MCF 10A (cell line): ENCODE measurements at regions not wholly inside any gene's neighbourhood (a gene's known extent, or its start where the extent isn't known, plus 50 kb on each side); places are given as distances from the start of the nearest gene placed in this dataset.

Experiments
- BruUV-seq: library from RNA; stranded (reverse); fragments of 400-500 nt; replicated peaks from 2 replicates; lab custom pipeline; 2021; lab: Mats Ljungman, UMichigan
- CTCF ChIA-PET: fragments of 300-600 bp; sonication (Branson Sonifier 250); formaldehyde crosslinking; extraction: SDS; loops from one replicate; lab custom pipeline; 2021; ENCODE audit warnings: antibody characterized with exemption, inconsistent platforms; lab: Yijun Ruan, JAX
- POLR2A ChIA-PET: fragments of 300-600, 350-650 bp; sonication (Branson Sonifier 250); formaldehyde crosslinking; extraction: SDS; loops from one replicate; lab custom pipeline; 2020; ENCODE audit warnings: antibody characterized with exemption, inconsistent platforms; lab: Yijun Ruan, JAX
- DNase-seq: peaks from one replicate; pipeline ENCODE4 v3.0.0-alpha.2; 2018; ENCODE audit not compliant: unreplicated experiment
- H3K27ac Mint-ChIP-seq: one replicate; pipeline ENCODE4 v1.8.0; 2022; ENCODE audit warnings: mild to moderate bottlenecking, low read depth, mixed read lengths; ENCODE audit not compliant: unreplicated experiment
- H3K27me3 Mint-ChIP-seq: one replicate; pipeline ENCODE4 v1.8.0; 2022; ENCODE audit warnings: mixed read lengths; ENCODE audit not compliant: insufficient read depth, unreplicated experiment
- H3K36me3 Mint-ChIP-seq: one replicate; pipeline ENCODE4 v1.8.0; 2022; ENCODE audit warnings: mild to moderate bottlenecking, moderate library complexity, mixed read lengths; ENCODE audit not compliant: insufficient read depth, unreplicated experiment
- H3K4me1 Mint-ChIP-seq: one replicate; pipeline ENCODE4 v1.8.0; 2022; ENCODE audit warnings: mixed read lengths; ENCODE audit not compliant: insufficient read depth, unreplicated experiment
- H3K4me3 Mint-ChIP-seq: one replicate; pipeline ENCODE4 v1.8.0; 2022; ENCODE audit warnings: mild to moderate bottlenecking, moderate library complexity, mixed read lengths; ENCODE audit not compliant: unreplicated experiment
- H3K9me3 Mint-ChIP-seq: one replicate; pipeline ENCODE4 v1.8.0; 2022; ENCODE audit warnings: mixed read lengths; ENCODE audit not compliant: unreplicated experiment
- CTCF ChIP-seq: fragments of 200-600 bp; IDR thresholded peaks from one replicate; pipeline ENCODE4 v1.8.0; 2022; ENCODE audit warnings: antibody characterized with exemption, mild to moderate bottlenecking; ENCODE audit not compliant: unreplicated experiment
- intact Hi-C: fragments of 100-400 bp; cut with micrococcal nuclease; formaldehyde crosslinking; loops from 2 replicates; pipeline ENCODE4 v1.14.1; 2022

GRCh38 chr1:5189384-5189783 is 535.0 kb downstream of the AJAP1 start:
- no TSS peak for BruUV-seq

GRCh38 chr1:5165762-5166161 is 511.4 kb downstream of the AJAP1 start:
- Mint-ChIP-seq H3K4me1 (no peaks in the 10 kb centered on the region), H3K36me3 (no peaks in the 10 kb centered on the region), H3K27me3 (no peaks in the 10 kb centered on the region), H3K9me3 (peaks cover 14% of the 10 kb centered on the region), H3K27ac (no peak overlapping the region), H3K4me3 (no peak overlapping the region)
- no TSS peak for BruUV-seq
- no peak for TF ChIP-seq CTCF
- ChIA-PET POLR2A (no interaction called here), CTCF (interaction anchor here (0.5 kb wide), 1 partner anchor 93 kb away, joined by 3 read pairs; no protein-coding TSS in a partner anchor)
- intact Hi-C loops: no loop called here
- no peak for DNase-seq

More at GRCh38 chr1:5189384-5189783, 535.0 kb downstream of the AJAP1 start:
- Mint-ChIP-seq H3K4me3 (no peak overlapping the region), H3K9me3 (no peaks in the 10 kb centered on the region), H3K27me3 (no peaks in the 10 kb centered on the region), H3K27ac (no peak overlapping the region), H3K36me3 (no peaks in the 10 kb centered on the region), H3K4me1 (no peaks in the 10 kb centered on the region)
- CTCF ChIA-PET: no interaction called here
- no peak for DNase-seq
- POLR2A ChIA-PET: no interaction called here
- no peak for TF ChIP-seq CTCF
- intact Hi-C loops: no loop called here

GRCh38 chr1:5164158-5164557 is 509.7 kb downstream of the AJAP1 start:
- Mint-ChIP-seq H3K4me3 (no peak overlapping the region), H3K27ac (no peak overlapping the region), H3K4me1 (no peaks in the 10 kb centered on the region), H3K36me3 (no peaks in the 10 kb centered on the region), H3K27me3 (no peaks in the 10 kb centered on the region), H3K9me3 (peaks cover 23% of the 10 kb centered on the region)
- no TSS peak for BruUV-seq
- intact Hi-C loops: no loop called here
- no peak for DNase-seq
- ChIA-PET POLR2A (no interaction called here), CTCF (interaction anchor here (0.9 kb wide), 1 partner anchor 38 kb away, joined by 4 read pairs; no protein-coding TSS in a partner anchor)
- no peak for TF ChIP-seq CTCF

GRCh38 chr1:5161372-5161771 is 507.0 kb downstream of the AJAP1 start:
- DNase-seq: no peak
- H3K36me3 Mint-ChIP-seq: no peaks in the 10 kb centered on the region
- H3K4me1 Mint-ChIP-seq: no peaks in the 10 kb centered on the region
- H3K27ac Mint-ChIP-seq: no peak overlapping the region
- TF ChIP-seq CTCF: no peak
- no TSS peak for BruUV-seq
- H3K9me3 Mint-ChIP-seq: peaks cover 31% of the 10 kb centered on the region
- ChIA-PET POLR2A (interaction anchor here (0.6 kb wide), 1 partner anchor 68 kb away, joined by 4 read pairs; no protein-coding TSS in a partner anchor), CTCF (no interaction called here)
- no peak overlapping the region for H3K4me3 Mint-ChIP-seq
- no peaks in the 10 kb centered on the region for H3K27me3 Mint-ChIP-seq
- intact Hi-C loops: no loop called here
